ENCODE measurements at regions not wholly inside any gene's neighbourhood (a gene's known extent, or its start where the extent isn't known, plus 50 kb on each side); places are given as distances from the start of the nearest gene placed in this dataset.
"Not testable (repeated sequence)": the region's sequence is repeated elsewhere in the genome, so short reads cannot be mapped to it uniquely, and the experiment has no call there.

DNA sequence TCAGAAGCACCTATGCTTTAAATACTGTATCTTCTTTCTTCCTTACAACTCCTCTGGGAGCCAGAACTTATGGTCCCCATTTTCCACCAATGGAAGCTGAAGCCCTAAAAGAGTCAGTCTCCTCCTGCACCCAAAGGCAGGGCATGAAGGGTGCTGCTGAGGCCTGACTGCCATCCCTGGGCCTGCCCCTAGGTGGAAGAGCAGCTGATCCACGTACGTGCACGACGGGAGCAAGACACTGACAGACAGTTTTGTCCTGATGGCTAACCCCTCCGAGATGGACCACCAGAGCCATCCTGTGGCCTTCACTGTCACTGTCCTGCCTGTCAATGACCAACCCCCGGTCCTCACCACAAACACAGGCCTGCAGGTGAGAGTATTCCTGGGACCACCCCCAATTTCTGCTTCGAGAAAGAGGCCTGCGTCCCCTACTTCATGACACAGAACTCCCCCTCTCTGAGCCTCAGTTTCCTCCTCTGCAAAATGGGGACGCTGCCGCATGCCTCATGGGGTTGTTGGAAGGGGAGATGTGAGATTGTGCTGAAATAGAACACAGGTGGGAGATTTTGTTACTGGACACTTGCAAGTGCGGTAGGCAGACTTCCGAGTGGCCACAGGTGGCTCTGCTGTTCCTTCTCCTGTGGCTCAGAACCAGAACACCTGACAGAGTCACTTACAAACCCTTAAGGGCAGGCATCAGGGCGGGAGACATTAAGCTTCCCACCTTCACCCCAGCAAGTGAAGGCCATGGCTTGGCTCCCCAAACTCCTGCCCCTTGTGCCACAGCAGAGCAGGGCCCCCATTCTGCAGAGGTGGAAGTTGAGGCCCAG, 175.4 kb downstream of the TBC1D2B start:
- Histone ChIP-seq H3K9me3 (no peaks in the 10 kb centered on the region), H3K36me3 (no peaks in the 10 kb centered on the region), H3K4me1 (no peaks in the 10 kb centered on the region), H3K27ac (no peak overlapping the region), H3K4me3 (no peak overlapping the region), H3K27me3 (no peaks in the 10 kb centered on the region)
- no peak for TF ChIP-seq CTCF (IDR thresholded peaks at IDR 0.05)
- intact Hi-C loops (cut with DNase I): no loop called here
- DNase-seq (ENCODE audit: low spot score in 2 of 2): peak in 1 of 2 donors; percentile 30

DNA sequence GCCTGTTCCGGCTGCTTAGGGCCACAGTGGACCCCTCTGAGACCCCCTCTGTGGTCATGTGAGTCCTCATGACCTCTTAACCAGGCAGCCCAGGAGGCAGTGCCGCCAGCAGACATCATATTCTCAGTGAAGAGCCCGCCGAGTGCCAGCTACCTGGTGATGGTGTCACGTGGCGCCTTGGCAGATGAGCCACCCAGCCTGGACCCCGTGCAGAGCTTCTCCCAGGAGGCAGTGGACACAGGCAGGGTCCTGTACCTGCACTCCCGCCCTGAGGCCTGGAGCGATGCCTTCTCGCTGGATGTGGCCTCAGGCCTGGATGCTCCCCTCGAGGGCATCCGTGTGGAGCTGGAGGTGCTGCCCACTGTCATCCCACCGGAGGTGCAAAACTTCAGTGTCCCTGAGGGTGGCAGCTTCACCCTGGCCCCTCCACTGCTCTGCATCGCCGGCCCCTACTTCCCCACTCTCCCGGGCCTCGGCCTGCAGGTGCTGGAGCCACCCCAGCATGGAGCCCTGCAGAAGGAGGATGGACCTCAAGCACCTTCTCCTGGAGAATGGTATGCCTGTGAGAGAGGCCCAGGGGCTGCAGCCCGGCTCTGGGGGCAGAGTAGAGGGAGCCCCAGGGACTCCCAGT, 176.1 kb downstream of the TBC1D2B start:
- peak in 1 of 2 donors; percentile 56 for DNase-seq (ENCODE audit: low spot score in 2 of 2)
- Histone ChIP-seq H3K9me3 (no peaks in the 10 kb centered on the region), H3K27me3 (no peaks in the 10 kb centered on the region), H3K4me3 (no peak overlapping the region), H3K36me3 (no peaks in the 10 kb centered on the region), H3K4me1 (no peaks in the 10 kb centered on the region), H3K27ac (no peak overlapping the region)
- no peak for TF ChIP-seq CTCF (IDR thresholded peaks at IDR 0.05)
- intact Hi-C loops (cut with DNase I): no loop called here

- DNase-seq (ENCODE audit: low spot score in 2 of 2): peak; percentile 8 to 67
- TF ChIP-seq CTCF (IDR thresholded peaks at IDR 0.05): peak; percentile 58 to 78 (median 73)
- not testable (repeated sequence) for H3K9me3 ChIP-seq, H3K4me1 ChIP-seq, H3K27me3 ChIP-seq, H3K4me3 ChIP-seq, H3K36me3 ChIP-seq, H3K27ac ChIP-seq
- intact Hi-C loops (cut with DNase I): loop anchor here (1.0 kb wide), 1 partner anchor 30 kb away; no protein-coding TSS in a partner anchor
These were observed 177.1 kb downstream of the TBC1D2B start for GRCh38 chr15:77900331-77900963.

DNA sequence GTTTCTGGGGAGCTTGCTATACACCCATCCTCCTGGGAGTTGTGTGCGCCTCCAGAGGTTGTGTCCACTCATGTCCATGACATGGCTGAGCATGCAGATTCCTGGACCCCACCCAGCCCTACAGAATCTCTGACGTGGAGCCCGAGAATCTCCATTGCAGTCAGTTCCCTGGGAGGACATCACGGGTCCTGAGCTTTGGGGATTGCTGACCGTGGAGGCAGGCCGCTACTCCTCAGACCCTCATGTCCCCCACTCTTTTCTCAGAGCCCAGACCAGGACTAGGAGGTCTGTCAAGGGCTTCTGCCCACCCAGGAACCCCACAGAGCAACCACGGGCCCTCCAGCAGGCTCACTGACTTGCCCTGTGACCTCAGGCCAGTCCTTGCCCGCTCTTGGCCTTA, 177.7 kb downstream of the TBC1D2B start:
- not testable (repeated sequence) for H3K9me3 ChIP-seq, H3K27ac ChIP-seq, H3K27me3 ChIP-seq, H3K36me3 ChIP-seq, H3K4me1 ChIP-seq, H3K4me3 ChIP-seq
- DNase-seq (ENCODE audit: low spot score in 2 of 2): peak in 1 of 2 donors; percentile 5
- intact Hi-C loops (cut with DNase I): loop anchor here (1.0 kb wide), 1 partner anchor 29 kb away; no protein-coding TSS in a partner anchor

DNA sequence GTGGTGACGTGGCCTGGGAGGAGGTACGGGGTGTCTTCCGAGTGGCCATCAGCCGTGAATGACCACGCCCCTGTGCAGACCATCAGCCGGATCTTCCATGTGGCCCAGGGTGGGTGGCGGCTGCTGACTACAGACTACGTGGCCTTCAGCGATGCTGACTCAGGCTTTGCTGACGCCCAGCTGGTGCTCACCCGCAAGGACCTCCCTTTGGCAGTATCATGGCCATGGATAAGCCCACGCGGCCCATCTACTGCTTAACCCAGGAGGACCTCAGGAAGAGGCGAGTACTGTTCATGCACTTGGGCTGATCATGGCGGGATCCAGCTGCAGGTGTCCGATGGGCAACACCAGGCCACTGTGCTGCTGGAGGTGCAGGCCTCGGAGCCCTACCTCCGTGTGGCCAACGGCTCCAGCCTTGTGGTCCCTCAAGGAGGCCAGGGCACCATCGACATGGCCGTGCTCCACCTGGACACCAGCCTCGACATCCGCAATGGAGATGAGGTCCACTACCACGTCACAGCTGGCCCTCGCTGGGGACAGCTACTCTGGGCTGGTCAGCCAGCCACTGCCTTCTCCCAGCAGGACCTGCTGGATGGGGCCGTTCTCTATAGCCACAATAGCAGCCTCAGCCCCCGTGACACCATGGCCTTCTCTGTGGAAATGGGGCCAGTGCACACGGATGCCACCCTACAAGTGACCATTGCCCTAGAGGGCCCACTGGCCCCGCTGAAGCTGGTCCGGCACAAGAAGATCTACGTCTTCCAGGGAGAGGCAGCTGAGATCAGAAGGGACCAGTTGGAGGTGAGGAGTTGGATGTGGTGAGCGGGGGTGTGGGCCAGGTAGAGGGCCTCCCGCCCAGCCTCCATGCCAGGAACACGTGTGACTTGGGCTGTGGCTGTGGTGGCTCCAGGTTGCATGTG, 178.4 kb downstream of the TBC1D2B start:
- Histone ChIP-seq H3K4me3 (no peak overlapping the region), H3K9me3 (no peaks in the 10 kb centered on the region), H3K27ac (no peak overlapping the region), H3K27me3 (no peaks in the 10 kb centered on the region), H3K4me1 (no peaks in the 10 kb centered on the region), H3K36me3 (no peaks in the 10 kb centered on the region)
- peak; percentile 6 to 53 for DNase-seq (ENCODE audit: low spot score in 2 of 2)
- intact Hi-C loops (cut with DNase I): no loop called here
- TF ChIP-seq CTCF (IDR thresholded peaks at IDR 0.05): no peak

Data from ascending aorta (tissue), 2 donors.